ENCODE measurements at regions not wholly inside any gene's neighbourhood (a gene's known extent, or its start where the extent isn't known, plus 50 kb on each side); places are given as distances from the start of the nearest gene placed in this dataset.
"Not testable (repeated sequence)": the region's sequence is repeated elsewhere in the genome, so short reads cannot be mapped to it uniquely, and the experiment has no call there.

GRCh38 chr3:81910244-81910852 is 148.9 kb upstream of the GBE1 start:
- DNase-seq (ENCODE audit: low spot score): peak; percentile 49

GRCh38 chr3:81909796-81910195 is 148.4 kb upstream of the GBE1 start:
- DNase-seq (ENCODE audit: low spot score): no peak

- DNase-seq (ENCODE audit: low spot score): no peak
These were observed 147.1 kb upstream of the GBE1 start for GRCh38 chr3:81908561-81908960.

- no peak for DNase-seq (ENCODE audit: low spot score)
These were observed 136.9 kb upstream of the GBE1 start for GRCh38 chr3:81898336-81898735.

- DNase-seq (ENCODE audit: low spot score): no peak
These were observed 133.2 kb upstream of the GBE1 start for GRCh38 chr3:81894598-81894997.

GRCh38 chr3:81891055-81891895 is 129.8 kb upstream of the GBE1 start:
- DNase-seq (ENCODE audit: low spot score): no peak

- no peak for DNase-seq (ENCODE audit: low spot score)
These were observed 127.6 kb upstream of the GBE1 start for GRCh38 chr3:81888914-81889557.

GRCh38 chr3:81887448-81887847 is 126.0 kb upstream of the GBE1 start:
- no peak for DNase-seq (ENCODE audit: low spot score)

GRCh38 chr3:81886081-81886480 is 124.6 kb upstream of the GBE1 start:
- DNase-seq (ENCODE audit: low spot score): no peak

- no peak for DNase-seq (ENCODE audit: low spot score)
These were observed 123.3 kb upstream of the GBE1 start for GRCh38 chr3:81884791-81885190.

GRCh38 chr3:81876826-81877225 is 115.4 kb upstream of the GBE1 start:
- DNase-seq (ENCODE audit: low spot score): no peak

GRCh38 chr3:81874738-81875137 is 113.3 kb upstream of the GBE1 start:
- DNase-seq (ENCODE audit: low spot score): no peak

GRCh38 chr3:81872566-81872965 is 111.1 kb upstream of the GBE1 start:
- DNase-seq (ENCODE audit: low spot score): no peak

GRCh38 chr3:81871358-81872155 is 110.1 kb upstream of the GBE1 start:
- no peak for DNase-seq (ENCODE audit: low spot score)

- DNase-seq (ENCODE audit: low spot score): no peak
These were observed 107.9 kb upstream of the GBE1 start for GRCh38 chr3:81869382-81869781.

GRCh38 chr3:81868597-81868996 is 107.2 kb upstream of the GBE1 start:
- DNase-seq (ENCODE audit: low spot score): no peak

GRCh38 chr3:81867875-81868274 is 106.4 kb upstream of the GBE1 start:
- no peak for DNase-seq (ENCODE audit: low spot score)

GRCh38 chr3:81865164-81865563 is 103.7 kb upstream of the GBE1 start:
- not testable (repeated sequence) for DNase-seq (ENCODE audit: low spot score)

- DNase-seq (ENCODE audit: low spot score): no peak
These were observed 102.8 kb upstream of the GBE1 start for GRCh38 chr3:81864272-81864671.

- DNase-seq (ENCODE audit: low spot score): no peak
These were observed 102.3 kb upstream of the GBE1 start for GRCh38 chr3:81863756-81864155.

GRCh38 chr3:81861593-81861992 is 100.1 kb upstream of the GBE1 start:
- no peak for DNase-seq (ENCODE audit: low spot score)

- DNase-seq (ENCODE audit: low spot score): no peak
These were observed 98.1 kb upstream of the GBE1 start for GRCh38 chr3:81859524-81859923.

Data from kidney tubule cell (primary cell).